GM12892 (cell line): ENCODE measurements at regions not wholly inside any gene's neighbourhood (a gene's known extent, or its start where the extent isn't known, plus 50 kb on each side); places are given as distances from the start of the nearest gene placed in this dataset.

ENCODE experiments used
- DNase-seq: peaks from one replicate; pipeline ENCODE4 v3.0.0; 2011; ENCODE audit not compliant: insufficient read length
- FAIRE-seq: peaks from 2 replicates; lab custom pipeline; 2011; peaks lifted over from hg19 to GRCh38; lab: Jason Lieb, UNC
- POLR2A ChIP-seq: IDR thresholded peaks from 2 replicates; pipeline ENCODE4 v1.6.1; 2011; ENCODE audit warnings: low read depth, low read length, control low read depth
- POLR2AphosphoS5 ChIP-seq: IDR thresholded peaks from 2 replicates; pipeline ENCODE4 v1.6.1; 2011; ENCODE audit warnings: low read depth, low read length, control low read depth
- TAF1 ChIP-seq: IDR thresholded peaks from 2 replicates; pipeline ENCODE4 v1.6.1; 2011; ENCODE audit warnings: low read depth, mild to moderate bottlenecking, control low read depth, low read length, borderline replicate concordance

GRCh38 chr11:134487696-134488095 is 75.7 kb upstream of the B3GAT1 start:
- DNase-seq (no peak), FAIRE-seq (no peak)
- TF ChIP-seq POLR2AphosphoS5 (no peak), POLR2A (no peak), TAF1 (no peak)

- DNase-seq (no peak), FAIRE-seq (no peak)
- TF ChIP-seq POLR2A, result no peak
- no peak for TF ChIP-seq TAF1
- TF ChIP-seq POLR2AphosphoS5, result no peak
These were observed 74.7 kb upstream of the B3GAT1 start for GRCh38 chr11:134486704-134487103.

GRCh38 chr11:134486106-134486505 is 74.1 kb upstream of the B3GAT1 start:
- TF ChIP-seq POLR2A, result no peak
- TF ChIP-seq POLR2AphosphoS5, result no peak
- TF ChIP-seq TAF1, result no peak
- DNase-seq, result no peak
- FAIRE-seq, result no peak

GRCh38 chr11:134485316-134485715 is 73.3 kb upstream of the B3GAT1 start:
- no peak for DNase-seq
- FAIRE-seq, result no peak
- TF ChIP-seq TAF1 (no peak), POLR2AphosphoS5 (no peak), POLR2A (no peak)

GRCh38 chr11:134483857-134484256 is 71.8 kb upstream of the B3GAT1 start:
- DNase-seq, result no peak
- FAIRE-seq, result no peak
- TF ChIP-seq POLR2AphosphoS5, result no peak

GRCh38 chr11:134483291-134483690 is 71.2 kb upstream of the B3GAT1 start:
- FAIRE-seq, result no peak
- DNase-seq, result no peak
- TF ChIP-seq TAF1, result no peak
- TF ChIP-seq POLR2A, result no peak
- no peak for TF ChIP-seq POLR2AphosphoS5

- no peak for DNase-seq
- TF ChIP-seq TAF1 (no peak), POLR2A (no peak), POLR2AphosphoS5 (no peak)
- no peak for FAIRE-seq
These were observed 70.8 kb upstream of the B3GAT1 start for GRCh38 chr11:134482865-134483264.

GRCh38 chr11:134481933-134482527 is 70.0 kb upstream of the B3GAT1 start:
- DNase-seq (no peak), FAIRE-seq (no peak)
- TF ChIP-seq TAF1 (no peak), POLR2AphosphoS5 (no peak), POLR2A (no peak)

- TF ChIP-seq TAF1 (no peak), POLR2AphosphoS5 (no peak)
- DNase-seq (no peak), FAIRE-seq (no peak)
These were observed 69.1 kb upstream of the B3GAT1 start for GRCh38 chr11:134481135-134481534.

- DNase-seq (no peak), FAIRE-seq (no peak)
- TF ChIP-seq POLR2A (no peak), TAF1 (no peak), POLR2AphosphoS5 (no peak)
These were observed 68.2 kb upstream of the B3GAT1 start for GRCh38 chr11:134480136-134480712.

GRCh38 chr11:134479206-134480135 is 67.4 kb upstream of the B3GAT1 start:
- TF ChIP-seq POLR2A (no peak), POLR2AphosphoS5 (no peak), TAF1 (no peak)
- no peak for FAIRE-seq

More at GRCh38 chr11:134479206-134480135, 67.4 kb upstream of the B3GAT1 start:
- DNase-seq, result no peak
